Neural crest cell (in vitro differentiated cells): ENCODE measurements at regions not wholly inside any gene's neighbourhood (a gene's known extent, or its start where the extent isn't known, plus 50 kb on each side); places are given as distances from the start of the nearest gene placed in this dataset.
A peak's percentile ranks its signal among the peaks of the same experiment; 100 is the strongest.

ENCODE experiments used
- DNase-seq: peaks from one replicate; pipeline ENCODE4 v3.0.0; 2021; ENCODE audit warnings: low read depth, mixed read lengths, low spot score
- H3K27ac Mint-ChIP-seq: one replicate; pipeline ENCODE4 v1.8.0; 2021; ENCODE audit warnings: mild to moderate bottlenecking, mixed read lengths; ENCODE audit not compliant: unreplicated experiment
- H3K27me3 Mint-ChIP-seq: 2 replicates; pipeline ENCODE4 v1.8.0; 2021; ENCODE audit warnings: low read depth, mild to moderate bottlenecking, mixed read lengths
- H3K36me3 Mint-ChIP-seq: 2 replicates; pipeline ENCODE4 v1.8.0; 2021; ENCODE audit warnings: low read depth, mild to moderate bottlenecking, mixed read lengths
- H3K4me1 Mint-ChIP-seq: 2 replicates; pipeline ENCODE4 v1.8.0; 2021; ENCODE audit warnings: mixed read lengths
- H3K4me3 Mint-ChIP-seq: one replicate; pipeline ENCODE4 v1.8.0; 2021; ENCODE audit warnings: mild to moderate bottlenecking, mixed read lengths
- H3K9me3 Mint-ChIP-seq: 2 replicates; pipeline ENCODE4 v1.8.0; 2021; ENCODE audit warnings: mixed read lengths
- TF ChIP-seq, protein P1 (sequence below): fragments of 200-600 bp; sonication (generic); conservative IDR thresholded peaks from 2 replicates; pipeline ENCODE4 v1.5.0; 2021; ENCODE audit warnings: antibody characterized with exemption, mild to moderate bottlenecking

DNA sequence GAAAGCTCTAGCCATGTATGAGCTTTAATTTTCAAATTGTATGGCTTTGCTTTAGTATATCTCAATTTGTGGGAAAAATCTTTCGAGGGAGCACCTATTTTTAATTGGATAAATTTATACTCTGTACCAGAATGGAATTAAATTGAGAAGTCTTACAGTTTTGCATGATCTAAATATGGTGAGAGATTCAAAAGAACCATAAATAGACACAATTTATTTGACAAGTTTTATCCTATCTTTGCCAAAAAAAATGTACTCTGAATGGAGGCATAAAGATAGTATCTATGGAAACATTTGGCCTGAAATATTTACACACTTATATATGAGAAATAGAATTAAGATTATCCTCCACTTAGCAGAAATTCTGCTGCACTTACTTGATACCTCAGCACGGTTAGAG lies 238.4 kb downstream of the NDUFA10 start:
- Mint-ChIP-seq H3K9me3 (peaks cover 2% of the 10 kb centered on the region), H3K27me3 (peaks cover 2% of the 10 kb centered on the region), H3K27ac (no peak overlapping the region), H3K36me3 (no peaks in the 10 kb centered on the region), H3K4me1 (peaks cover 26% of the 10 kb centered on the region), H3K4me3 (no peak overlapping the region)
- TF ChIP-seq, protein P1, sequence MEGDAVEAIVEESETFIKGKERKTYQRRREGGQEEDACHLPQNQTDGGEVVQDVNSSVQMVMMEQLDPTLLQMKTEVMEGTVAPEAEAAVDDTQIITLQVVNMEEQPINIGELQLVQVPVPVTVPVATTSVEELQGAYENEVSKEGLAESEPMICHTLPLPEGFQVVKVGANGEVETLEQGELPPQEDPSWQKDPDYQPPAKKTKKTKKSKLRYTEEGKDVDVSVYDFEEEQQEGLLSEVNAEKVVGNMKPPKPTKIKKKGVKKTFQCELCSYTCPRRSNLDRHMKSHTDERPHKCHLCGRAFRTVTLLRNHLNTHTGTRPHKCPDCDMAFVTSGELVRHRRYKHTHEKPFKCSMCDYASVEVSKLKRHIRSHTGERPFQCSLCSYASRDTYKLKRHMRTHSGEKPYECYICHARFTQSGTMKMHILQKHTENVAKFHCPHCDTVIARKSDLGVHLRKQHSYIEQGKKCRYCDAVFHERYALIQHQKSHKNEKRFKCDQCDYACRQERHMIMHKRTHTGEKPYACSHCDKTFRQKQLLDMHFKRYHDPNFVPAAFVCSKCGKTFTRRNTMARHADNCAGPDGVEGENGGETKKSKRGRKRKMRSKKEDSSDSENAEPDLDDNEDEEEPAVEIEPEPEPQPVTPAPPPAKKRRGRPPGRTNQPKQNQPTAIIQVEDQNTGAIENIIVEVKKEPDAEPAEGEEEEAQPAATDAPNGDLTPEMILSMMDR, result no peak
- no peak for DNase-seq

DNA sequence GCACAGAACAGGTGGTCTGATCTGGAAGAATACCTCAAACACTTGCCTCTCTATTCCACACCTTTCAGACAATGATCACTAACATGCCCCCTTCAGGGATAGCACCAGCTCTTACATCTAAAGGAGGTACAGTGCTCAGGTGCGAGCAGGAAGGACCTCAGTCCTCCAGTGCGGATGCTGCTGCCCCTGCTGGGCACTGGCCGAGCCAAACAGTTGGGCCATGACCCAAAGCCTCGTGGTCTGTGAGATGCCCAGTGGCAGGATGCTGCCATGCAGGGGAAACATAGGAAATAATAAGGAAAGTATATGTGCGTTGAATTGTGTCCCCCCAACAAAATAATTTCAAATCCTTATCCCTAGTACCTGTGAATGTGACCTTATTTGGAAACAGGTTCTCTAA lies 243.7 kb downstream of the NDUFA10 start:
- Mint-ChIP-seq H3K36me3 (no peaks in the 10 kb centered on the region), H3K4me3 (no peak overlapping the region), H3K27ac (no peak overlapping the region), H3K4me1 (peaks cover 13% of the 10 kb centered on the region), H3K9me3 (peaks cover 2% of the 10 kb centered on the region), H3K27me3 (peaks cover 4% of the 10 kb centered on the region)
- DNase-seq, result no peak
- TF ChIP-seq, protein P1, result no peak

DNA sequence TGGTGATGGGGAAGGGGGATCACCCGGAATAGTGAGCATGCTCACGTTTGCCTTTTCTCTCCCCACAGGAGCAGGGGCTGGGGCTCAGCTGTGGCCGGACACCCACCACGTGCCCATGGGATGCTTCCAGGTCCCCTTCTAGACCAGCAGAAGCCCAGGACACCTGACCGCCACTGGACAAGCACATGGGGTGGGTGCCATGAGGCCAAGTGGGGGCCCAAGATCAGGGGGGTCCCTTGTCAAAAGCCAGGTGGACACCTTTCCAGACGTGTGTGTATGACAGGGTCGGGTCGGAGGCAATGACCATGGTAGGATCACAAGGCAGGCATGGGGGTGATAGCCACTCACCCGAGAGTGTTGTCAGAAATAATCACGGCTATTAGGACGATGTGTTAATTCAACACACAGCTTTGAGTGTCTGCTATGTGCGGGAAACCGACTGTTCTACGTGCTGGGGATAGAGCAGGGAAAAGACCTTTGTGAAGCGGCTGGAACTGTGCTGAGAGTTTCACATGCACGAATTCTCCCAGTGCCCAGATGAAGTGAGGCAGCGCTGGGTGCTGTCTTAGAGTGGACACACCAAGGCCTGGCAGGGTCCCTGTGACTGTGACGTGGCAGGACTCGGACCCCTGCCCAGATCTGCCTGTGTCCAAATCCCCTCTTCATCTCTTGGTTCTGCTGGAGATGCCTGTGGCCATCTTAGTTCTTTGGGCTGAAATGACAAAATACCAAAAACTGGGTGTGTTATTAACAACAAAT lies 244.7 kb downstream of the NDUFA10 start:
- Mint-ChIP-seq H3K36me3 (no peaks in the 10 kb centered on the region), H3K9me3 (peaks cover 2% of the 10 kb centered on the region), H3K27me3 (peaks cover 4% of the 10 kb centered on the region), H3K4me1 (peaks cover 16% of the 10 kb centered on the region), H3K4me3 (no peak overlapping the region), H3K27ac (no peak overlapping the region)
- TF ChIP-seq, protein P1, result no peak
- no peak for DNase-seq

DNA sequence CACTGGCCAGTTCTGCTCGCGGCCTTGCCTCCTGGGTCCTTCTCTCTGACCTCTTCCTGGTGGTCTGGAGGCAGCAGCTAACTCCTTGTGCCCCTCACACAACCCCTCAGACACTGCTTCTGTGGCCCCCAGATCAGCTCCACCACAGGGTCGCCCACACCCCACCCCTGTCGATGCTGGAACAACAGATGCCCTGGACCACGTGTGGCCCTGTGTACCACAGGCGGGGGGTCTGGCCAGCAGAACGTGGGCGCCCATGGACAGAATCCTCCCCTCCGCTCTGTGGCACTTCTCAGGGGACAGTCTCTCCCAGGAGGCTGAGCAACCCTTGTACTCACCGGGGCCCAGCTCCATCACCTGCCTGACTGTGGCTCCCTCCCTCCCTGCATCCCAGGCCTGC lies 245.6 kb downstream of the NDUFA10 start:
- DNase-seq, result no peak
- Mint-ChIP-seq H3K4me1 (peaks cover 16% of the 10 kb centered on the region), H3K27ac (peak overlapping the region; percentile 71), H3K27me3 (peaks cover 4% of the 10 kb centered on the region), H3K9me3 (peaks cover 2% of the 10 kb centered on the region), H3K36me3 (no peaks in the 10 kb centered on the region), H3K4me3 (no peak overlapping the region)
- TF ChIP-seq, protein P1, result no peak

DNA sequence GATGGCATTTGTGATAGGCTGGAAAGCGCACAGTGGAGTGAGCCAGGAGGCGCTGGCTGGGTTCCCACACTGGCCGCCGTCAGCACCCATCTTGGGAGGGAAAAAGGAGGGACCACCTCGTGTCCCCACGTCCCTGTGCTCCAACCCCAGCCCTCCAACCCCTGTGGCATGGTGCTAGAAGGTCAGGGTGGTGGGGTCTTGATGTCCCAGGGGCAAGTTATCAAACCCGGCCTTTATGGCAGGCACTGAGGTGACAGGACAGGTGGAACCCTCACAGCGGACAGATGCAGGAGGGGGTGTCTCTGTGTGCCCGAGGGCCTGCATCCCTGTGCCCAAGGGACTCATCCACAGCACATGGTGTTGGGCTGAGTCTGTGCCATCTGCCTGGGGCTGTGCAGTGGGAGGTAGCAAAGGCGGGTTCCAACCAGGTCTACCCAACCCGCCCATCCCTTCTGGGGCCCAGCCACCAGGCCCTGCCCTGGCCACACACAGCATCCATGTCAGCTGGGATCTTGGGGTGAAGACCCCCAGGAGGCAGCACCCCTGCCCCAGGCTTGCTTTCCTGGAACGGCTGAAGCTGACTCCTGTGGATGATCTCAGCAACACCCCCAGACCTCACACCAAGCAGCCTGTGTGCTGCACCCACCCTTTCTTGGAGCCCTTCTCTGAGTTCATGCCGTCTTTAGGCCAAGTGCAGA lies 246.1 kb downstream of the NDUFA10 start:
- peaks cover 14% of the 10 kb centered on the region for H3K4me1 Mint-ChIP-seq
- TF ChIP-seq, protein P1, result no peak
- H3K27ac Mint-ChIP-seq, result no peak overlapping the region
- peaks cover 4% of the 10 kb centered on the region for H3K27me3 Mint-ChIP-seq
- H3K36me3 Mint-ChIP-seq, result no peaks in the 10 kb centered on the region
- H3K4me3 Mint-ChIP-seq, result no peak overlapping the region
- no peak for DNase-seq
- peaks cover 2% of the 10 kb centered on the region for H3K9me3 Mint-ChIP-seq
